ACC112 (cell line): ENCODE measurements at regions not wholly inside any gene's neighbourhood (a gene's known extent, or its start where the extent isn't known, plus 50 kb on each side); places are given as distances from the start of the nearest gene placed in this dataset.

Experiments used
- H2AFZ ChIP-seq: fragments of 200-600 bp; sonication (generic); one replicate; pipeline ENCODE4 v1.6.0; 2017; ENCODE audit warnings: antibody characterized with exemption, low read length; ENCODE audit not compliant: unreplicated experiment
- H3K27ac ChIP-seq: fragments of 200-600 bp; sonication (generic); 2 replicates; pipeline ENCODE4 v1.5.1; 2014; ENCODE audit warnings: low read depth, mild to moderate bottlenecking, antibody characterized with exemption, low read length, moderate library complexity
- H3K27me3 ChIP-seq: fragments of 200-600 bp; sonication (generic); 2 replicates; pipeline ENCODE4 v1.6.1; 2014; ENCODE audit warnings: mild to moderate bottlenecking, antibody characterized with exemption, low read length, moderate library complexity, mixed read lengths; ENCODE audit not compliant: insufficient read depth
- H3K36me3 ChIP-seq: fragments of 200-600 bp; sonication (generic); 2 replicates; pipeline ENCODE4 v1.6.1; 2016; ENCODE audit warnings: mild to moderate bottlenecking, antibody characterized with exemption, low read length, moderate library complexity, mixed read lengths; ENCODE audit not compliant: insufficient read depth
- H3K4me1 ChIP-seq: fragments of 200-600 bp; sonication (generic); one replicate; pipeline ENCODE4 v1.6.1; 2016; ENCODE audit warnings: low read length, mixed read lengths; ENCODE audit not compliant: insufficient read depth, unreplicated experiment, control insufficient read depth
- H3K4me3 ChIP-seq: fragments of 200-600 bp; sonication (generic); 2 replicates; pipeline ENCODE4 v1.5.1; 2014; ENCODE audit warnings: mild to moderate bottlenecking, low read depth, low read length
- H3K79me2 ChIP-seq: fragments of 200-600 bp; sonication (generic); one replicate; pipeline ENCODE4 v1.6.0; 2016; ENCODE audit warnings: low read length; ENCODE audit not compliant: control insufficient read depth, unreplicated experiment, insufficient read depth

DNA sequence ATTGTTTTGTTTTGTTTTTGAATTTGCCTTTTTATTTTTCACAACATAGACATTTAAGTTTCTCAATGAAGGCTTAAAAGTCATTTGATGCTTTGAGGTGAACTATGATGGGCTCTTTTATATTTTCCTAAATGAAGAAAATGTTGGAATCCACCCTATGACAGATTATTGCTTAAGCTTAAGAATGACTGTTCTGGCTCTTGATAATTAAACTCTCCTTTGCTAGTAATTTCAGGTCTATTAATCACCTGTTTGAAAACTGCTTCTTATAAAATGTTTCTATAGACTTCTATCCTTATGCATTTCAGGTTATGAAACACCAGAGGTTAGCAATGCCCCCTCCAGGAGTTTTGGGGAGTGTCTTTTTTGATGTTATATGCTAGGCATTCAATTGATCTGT, 424.1 kb upstream of the DYNLRB2 start:
- Histone ChIP-seq H2AFZ (no peak overlapping the region), H3K4me1 (no peaks in the 10 kb centered on the region), H3K27me3 (no peaks in the 10 kb centered on the region; the same call in 1 of the 2 replicates), H3K36me3 (no peaks in the 10 kb centered on the region), H3K79me2 (no peaks in the 10 kb centered on the region), H3K4me3 (no peak overlapping the region), H3K27ac (no peak overlapping the region)

- Histone ChIP-seq H3K36me3 (no peaks in the 10 kb centered on the region), H2AFZ (no peak overlapping the region), H3K27me3 (no peaks in the 10 kb centered on the region; the same call in 1 of the 2 replicates), H3K79me2 (no peaks in the 10 kb centered on the region), H3K27ac (no peak overlapping the region), H3K4me1 (no peaks in the 10 kb centered on the region), H3K4me3 (no peak overlapping the region)
These were observed 426.1 kb upstream of the DYNLRB2 start for GRCh38 chr16:80114699-80115098.

DNA sequence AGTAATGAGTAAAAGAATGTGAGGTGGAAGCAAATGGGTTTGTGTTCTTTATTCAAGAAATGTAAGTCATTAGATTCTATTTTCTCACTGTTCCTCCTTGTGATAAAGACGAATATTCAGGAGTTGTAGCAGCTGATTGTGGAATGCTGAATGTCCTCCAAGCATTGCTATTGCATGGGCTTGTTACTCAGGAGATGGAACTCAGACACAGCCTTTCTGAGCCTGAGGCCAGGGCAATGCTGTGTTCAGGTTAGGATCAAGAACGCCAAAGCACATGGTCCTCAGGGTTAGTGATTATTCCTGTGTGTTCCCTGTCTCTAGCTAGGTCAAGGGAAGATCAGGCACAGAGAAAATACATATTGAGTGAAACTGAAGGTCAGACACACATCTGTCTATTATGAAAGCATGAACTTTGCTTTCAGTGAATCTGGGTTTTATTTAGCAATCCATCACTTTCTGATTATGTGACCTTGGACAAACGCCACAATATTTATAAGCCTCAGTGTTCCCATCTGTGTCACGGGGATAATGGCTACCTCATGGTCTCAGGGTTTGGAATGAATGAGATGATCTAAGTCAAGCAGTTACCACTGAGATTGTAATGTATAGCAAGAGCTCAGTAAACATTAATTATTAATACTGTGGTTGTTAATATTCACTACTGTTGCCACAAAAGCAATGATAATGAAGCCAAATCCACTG, 426.8 kb upstream of the DYNLRB2 start:
- H3K27ac ChIP-seq, result no peak overlapping the region
- no peaks in the 10 kb centered on the region for H3K36me3 ChIP-seq
- no peaks in the 10 kb centered on the region for H3K4me1 ChIP-seq
- no peak overlapping the region for H2AFZ ChIP-seq
- no peak overlapping the region for H3K4me3 ChIP-seq
- no peaks in the 10 kb centered on the region; the same call in 1 of the 2 replicates for H3K27me3 ChIP-seq
- no peaks in the 10 kb centered on the region for H3K79me2 ChIP-seq

DNA sequence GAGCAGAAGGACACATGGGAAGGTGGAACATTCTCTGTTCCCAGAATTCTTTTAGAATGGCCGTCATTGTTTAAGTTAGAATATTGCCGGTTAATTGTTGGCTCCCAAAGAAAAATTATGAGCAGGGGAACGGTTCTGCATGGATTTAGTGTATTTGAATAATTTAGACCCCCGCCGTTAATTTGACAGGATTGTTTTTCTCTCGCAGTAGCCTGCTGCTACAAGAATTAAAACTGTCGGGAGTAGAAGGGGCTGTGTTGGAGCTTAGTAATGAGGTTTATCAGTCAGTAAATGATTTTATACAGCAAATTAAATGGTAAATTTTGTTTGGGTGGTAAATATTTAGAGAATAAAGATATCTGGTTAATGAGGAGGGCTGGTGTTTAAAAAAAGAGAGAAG, 431.2 kb upstream of the DYNLRB2 start:
- Histone ChIP-seq H3K36me3 (no peaks in the 10 kb centered on the region), H3K4me3 (no peak overlapping the region), H3K4me1 (no peaks in the 10 kb centered on the region), H2AFZ (no peak overlapping the region), H3K27me3 (no peaks in the 10 kb centered on the region), H3K79me2 (no peaks in the 10 kb centered on the region), H3K27ac (no peak overlapping the region)

DNA sequence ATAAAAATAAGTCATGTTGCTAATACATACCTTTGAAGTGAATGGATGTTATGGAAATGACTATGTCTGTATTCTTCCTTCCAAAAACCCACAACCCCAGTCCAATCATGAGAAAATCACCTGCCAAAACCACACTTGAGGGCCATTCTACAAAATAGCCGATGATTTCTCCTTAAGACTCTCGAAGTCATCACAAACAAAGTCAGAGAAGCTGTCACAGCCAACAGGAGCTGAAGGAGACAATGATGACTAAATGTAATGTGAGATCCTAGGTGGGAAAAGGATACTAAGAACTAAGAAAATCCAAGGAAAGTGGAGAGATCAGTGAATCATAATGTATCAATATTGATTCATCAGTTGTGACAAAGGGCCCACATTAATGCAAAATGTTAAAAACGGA, 432.9 kb upstream of the DYNLRB2 start:
- H3K27ac ChIP-seq, result no peak overlapping the region
- H3K27me3 ChIP-seq, result no peaks in the 10 kb centered on the region
- H3K36me3 ChIP-seq, result no peaks in the 10 kb centered on the region
- no peaks in the 10 kb centered on the region for H3K4me1 ChIP-seq
- no peak overlapping the region for H3K4me3 ChIP-seq
- H3K79me2 ChIP-seq, result no peaks in the 10 kb centered on the region
- H2AFZ ChIP-seq, result no peak overlapping the region

- no peak overlapping the region for H2AFZ ChIP-seq
- no peaks in the 10 kb centered on the region for H3K4me1 ChIP-seq
- no peaks in the 10 kb centered on the region for H3K79me2 ChIP-seq
- H3K27ac ChIP-seq, result no peak overlapping the region
- no peaks in the 10 kb centered on the region for H3K36me3 ChIP-seq
- H3K4me3 ChIP-seq, result no peak overlapping the region
- H3K27me3 ChIP-seq, result no peaks in the 10 kb centered on the region
These were observed 435.0 kb upstream of the DYNLRB2 start for GRCh38 chr16:80105751-80106150.

DNA sequence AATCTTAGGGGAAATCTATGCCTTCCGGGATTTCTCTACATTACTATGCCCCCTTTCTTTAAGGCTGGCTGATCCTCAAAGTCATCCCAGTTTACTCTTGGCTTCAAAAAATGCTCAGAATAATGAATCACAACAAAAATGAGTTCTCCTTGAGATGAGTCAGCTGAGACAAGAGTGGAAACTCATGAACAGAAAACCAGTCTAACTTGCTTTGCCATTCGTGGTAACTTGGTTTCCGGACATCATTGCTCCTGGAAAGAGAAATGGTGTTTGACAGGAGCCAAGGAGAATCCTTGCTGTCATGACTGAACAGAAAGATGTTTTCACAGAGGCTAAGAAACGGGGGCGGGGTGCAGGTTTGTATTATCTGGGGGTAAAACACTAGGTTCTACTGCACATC, 435.6 kb upstream of the DYNLRB2 start:
- Histone ChIP-seq H3K27me3 (no peaks in the 10 kb centered on the region), H3K4me1 (peaks cover 2% of the 10 kb centered on the region), H3K79me2 (no peaks in the 10 kb centered on the region), H3K36me3 (no peaks in the 10 kb centered on the region), H2AFZ (no peak overlapping the region), H3K27ac (no peak overlapping the region), H3K4me3 (no peak overlapping the region)

DNA sequence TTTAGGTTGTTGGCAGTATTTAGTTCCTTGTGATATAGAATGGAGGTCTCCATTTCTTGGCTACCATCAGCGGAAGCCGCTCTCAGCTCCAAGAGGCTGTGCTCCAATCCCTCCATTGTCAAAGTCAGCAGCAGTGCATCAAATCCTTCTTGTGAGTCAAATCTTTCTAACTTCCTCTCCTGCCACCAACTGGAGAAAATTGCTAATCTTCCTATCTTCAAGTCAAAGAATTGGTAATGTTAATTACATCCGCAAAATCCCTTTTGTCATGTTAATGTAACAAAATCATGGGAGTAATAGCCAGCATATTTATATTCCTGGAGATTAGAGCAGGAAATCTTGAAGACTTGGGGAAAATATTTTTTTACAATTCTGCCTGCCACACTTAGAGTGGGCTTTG, 436.4 kb upstream of the DYNLRB2 start:
- H3K27me3 ChIP-seq, result no peaks in the 10 kb centered on the region
- no peak overlapping the region for H3K4me3 ChIP-seq
- no peaks in the 10 kb centered on the region for H3K36me3 ChIP-seq
- no peak overlapping the region for H2AFZ ChIP-seq
- H3K27ac ChIP-seq, result no peak overlapping the region
- H3K79me2 ChIP-seq, result no peaks in the 10 kb centered on the region
- peaks cover 3% of the 10 kb centered on the region for H3K4me1 ChIP-seq

GRCh38 chr16:80103463-80103862, 437.3 kb upstream of the DYNLRB2 start:
- Histone ChIP-seq H3K4me1 (peaks cover 3% of the 10 kb centered on the region), H2AFZ (no peak overlapping the region), H3K4me3 (no peak overlapping the region), H3K36me3 (no peaks in the 10 kb centered on the region), H3K79me2 (no peaks in the 10 kb centered on the region), H3K27me3 (no peaks in the 10 kb centered on the region), H3K27ac (no peak overlapping the region)

DNA sequence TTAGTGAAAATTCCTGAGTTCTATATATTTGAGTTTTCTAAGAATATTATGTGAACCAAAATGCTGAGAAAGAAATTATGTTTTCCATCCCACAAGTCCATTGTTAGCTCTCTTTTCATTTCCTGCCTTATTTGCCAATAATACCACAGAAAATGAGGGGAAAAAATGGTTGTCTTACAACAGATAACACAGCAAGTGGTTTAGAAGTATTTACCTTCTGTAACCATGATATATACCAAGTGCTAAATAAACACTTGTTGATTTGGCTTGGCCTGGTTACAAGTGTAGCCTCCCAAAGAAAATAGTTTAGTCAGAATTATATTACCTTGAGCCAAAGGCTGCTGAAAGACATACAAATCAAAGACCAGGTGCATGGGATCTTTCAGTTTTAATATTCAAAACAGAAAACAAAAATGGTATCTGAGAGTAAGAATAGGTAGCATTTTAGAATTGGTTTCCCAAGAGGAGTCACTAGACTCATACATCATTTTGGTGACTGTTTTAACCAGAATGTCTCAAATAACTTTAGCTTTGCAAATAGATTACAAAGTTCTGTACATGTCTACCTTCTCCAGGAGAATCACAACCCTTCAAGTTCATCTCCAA, 439.8 kb upstream of the DYNLRB2 start:
- Histone ChIP-seq H3K36me3 (no peaks in the 10 kb centered on the region), H2AFZ (no peak overlapping the region)

DNA sequence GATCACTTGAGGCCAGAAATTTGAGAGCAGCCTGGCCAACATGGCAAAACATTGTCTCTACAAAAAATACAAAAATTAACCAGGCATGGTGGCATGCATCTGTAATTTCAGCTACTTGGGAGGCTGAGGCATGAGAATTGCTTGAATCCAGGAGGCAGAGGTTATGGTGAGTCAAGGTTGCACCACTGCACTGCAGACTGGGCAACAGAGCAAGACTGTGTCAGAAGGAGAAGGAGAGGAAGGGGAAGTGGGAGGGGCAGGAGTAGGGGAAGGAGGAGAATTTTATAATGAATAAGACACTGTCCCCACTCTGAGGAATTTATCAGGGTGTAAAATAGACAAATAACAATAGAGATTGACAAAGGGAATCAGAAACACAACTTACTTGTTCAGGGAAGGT, 440.6 kb upstream of the DYNLRB2 start:
- H2AFZ ChIP-seq, result no peak overlapping the region

More for the DNA sequence above, 439.8 kb upstream of the DYNLRB2 start:
- peaks cover 3% of the 10 kb centered on the region for H3K4me1 ChIP-seq
- H3K27ac ChIP-seq, result no peak overlapping the region
- no peak overlapping the region for H3K4me3 ChIP-seq
- no peaks in the 10 kb centered on the region for H3K27me3 ChIP-seq
- no peaks in the 10 kb centered on the region for H3K79me2 ChIP-seq

More for the DNA sequence above, 440.6 kb upstream of the DYNLRB2 start:
- no peak overlapping the region for H3K4me3 ChIP-seq
- peaks cover 3% of the 10 kb centered on the region for H3K4me1 ChIP-seq
- no peaks in the 10 kb centered on the region for H3K79me2 ChIP-seq
- no peaks in the 10 kb centered on the region for H3K27me3 ChIP-seq
- H3K27ac ChIP-seq, result no peak overlapping the region
- H3K36me3 ChIP-seq, result no peaks in the 10 kb centered on the region
